ENCODE measurements at regions not wholly inside any gene's neighbourhood (a gene's known extent, or its start where the extent isn't known, plus 50 kb on each side); places are given as distances from the start of the nearest gene placed in this dataset.
"Not testable (repeated sequence)": the region's sequence is repeated elsewhere in the genome, so short reads cannot be mapped to it uniquely, and the experiment has no call there.

- no peak for DNase-seq
Observed at GRCh38 chrX:37904833-37905232, 57.5 kb upstream of the DYNLT3 start.

DNA sequence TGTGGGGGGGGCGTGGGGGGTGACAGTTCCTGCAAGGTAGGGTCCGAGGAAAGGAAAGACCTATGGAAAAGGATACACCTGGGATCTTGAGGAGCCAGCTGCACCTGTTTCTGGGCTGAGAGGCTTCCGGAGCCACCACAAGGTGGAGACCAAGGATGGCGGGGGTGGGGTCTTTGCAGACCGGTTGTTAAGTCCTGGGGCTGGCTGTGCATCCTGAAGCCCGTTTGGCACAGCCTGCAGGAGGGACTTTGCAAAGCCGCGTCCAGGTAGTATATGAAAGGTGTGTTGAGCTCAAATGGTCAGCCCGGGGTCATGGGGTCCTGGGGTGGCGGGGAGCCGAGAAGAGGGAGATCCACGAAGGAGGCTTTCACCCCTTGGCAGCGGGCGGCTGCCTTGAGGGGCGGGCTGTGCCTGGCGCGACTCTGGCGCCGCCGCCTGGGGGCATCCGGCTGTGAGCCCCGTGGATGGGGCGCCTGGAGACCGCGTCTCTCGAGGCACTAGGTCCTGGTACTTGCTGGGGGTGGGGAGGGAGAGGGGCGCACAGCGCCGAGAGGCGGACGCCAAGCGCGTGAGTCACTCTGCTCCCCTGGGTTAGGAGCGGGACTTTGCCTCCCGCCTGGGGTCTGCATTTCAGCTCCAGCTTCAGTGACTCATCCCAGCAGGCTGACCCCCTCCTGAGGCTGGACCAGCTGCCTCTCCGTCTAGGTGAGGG is 58.2 kb upstream of the DYNLT3 start:
- peak; percentile 42 for DNase-seq

DNA sequence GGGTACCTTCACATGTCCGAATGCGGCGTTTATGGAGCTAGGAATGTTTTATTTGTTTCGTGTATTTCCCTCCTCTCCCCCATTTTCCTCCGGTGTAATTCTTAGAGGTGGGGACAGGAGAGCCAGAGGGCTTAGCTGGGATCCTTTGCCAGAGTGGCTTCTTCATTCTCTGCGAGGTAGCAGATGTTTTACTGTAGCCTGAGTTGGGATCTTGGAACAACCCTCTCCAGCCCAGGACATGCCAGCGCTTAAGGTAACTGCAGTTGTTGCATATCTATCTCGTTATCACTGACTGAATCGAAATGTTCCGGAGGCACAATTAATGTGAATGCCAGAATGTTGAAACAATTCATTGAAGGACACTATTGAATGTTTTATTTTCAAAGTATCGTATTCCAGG is 59.0 kb upstream of the DYNLT3 start:
- DNase-seq = no peak

- no peak for DNase-seq
Observed at GRCh38 chrX:37910186-37910585, 62.8 kb upstream of the DYNLT3 start.

DNA sequence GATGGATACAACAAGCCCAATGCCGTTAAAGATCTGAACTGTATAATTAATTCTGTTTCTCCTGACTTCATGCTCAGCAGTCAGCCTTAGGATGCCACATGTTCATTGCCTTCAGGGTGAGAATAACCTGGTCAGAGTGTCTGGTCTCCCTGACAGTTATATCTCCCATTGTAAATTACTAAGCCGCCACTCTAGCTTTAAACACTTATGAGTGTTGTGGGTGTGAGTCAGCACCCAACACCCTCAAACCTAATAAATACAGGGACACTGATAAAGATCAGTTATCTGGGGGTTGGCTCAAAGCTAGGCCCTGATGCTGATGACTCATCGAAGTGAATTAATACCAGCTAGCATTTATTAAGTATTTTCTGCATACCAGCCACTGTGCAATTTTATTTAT is 64.9 kb upstream of the DYNLT3 start:
- no peak for DNase-seq

- no peak for DNase-seq
Observed at GRCh38 chrX:37912777-37913176, 65.4 kb upstream of the DYNLT3 start.

DNA sequence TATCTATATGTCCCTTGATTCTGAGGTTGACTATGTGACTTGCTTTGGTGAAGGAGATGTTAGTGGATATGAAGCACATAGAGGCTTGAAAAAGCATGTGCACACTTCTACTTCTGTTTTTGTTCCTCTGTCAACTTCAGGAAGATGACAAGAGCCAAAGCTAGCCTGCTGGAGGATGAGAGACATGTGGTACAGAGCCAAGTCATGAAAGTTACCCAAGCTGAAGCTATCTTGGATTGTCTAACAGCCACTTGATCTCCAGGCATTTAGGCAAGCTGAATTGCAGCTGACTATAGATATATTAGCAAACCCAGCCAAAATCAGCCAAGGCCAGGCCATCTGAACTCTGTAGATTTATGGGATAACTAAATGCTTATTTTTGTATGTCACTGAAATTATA is 70.8 kb upstream of the DYNLT3 start:
- DNase-seq = no peak

- no peak for DNase-seq
Observed at GRCh38 chrX:37918703-37919102, 71.3 kb upstream of the DYNLT3 start.

DNA sequence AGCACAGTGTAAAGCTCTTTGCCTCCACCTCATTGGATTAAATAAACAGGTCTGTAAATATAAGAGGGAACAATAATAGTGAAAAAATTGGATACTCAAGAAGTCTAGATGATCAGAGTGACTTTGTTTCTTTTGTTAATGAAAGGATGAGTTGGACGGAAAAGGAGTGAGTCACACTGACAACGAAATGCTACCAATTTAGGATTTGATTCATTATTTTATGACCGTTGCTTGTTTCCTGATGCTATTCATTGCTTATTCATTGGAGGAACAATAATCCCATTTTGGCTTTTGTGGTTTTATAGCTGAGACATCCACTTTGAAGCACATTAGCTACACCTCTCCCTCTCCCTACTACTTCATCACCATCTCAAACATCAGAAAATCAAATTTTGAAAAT is 74.4 kb upstream of the DYNLT3 start:
- DNase-seq = no peak

DNA sequence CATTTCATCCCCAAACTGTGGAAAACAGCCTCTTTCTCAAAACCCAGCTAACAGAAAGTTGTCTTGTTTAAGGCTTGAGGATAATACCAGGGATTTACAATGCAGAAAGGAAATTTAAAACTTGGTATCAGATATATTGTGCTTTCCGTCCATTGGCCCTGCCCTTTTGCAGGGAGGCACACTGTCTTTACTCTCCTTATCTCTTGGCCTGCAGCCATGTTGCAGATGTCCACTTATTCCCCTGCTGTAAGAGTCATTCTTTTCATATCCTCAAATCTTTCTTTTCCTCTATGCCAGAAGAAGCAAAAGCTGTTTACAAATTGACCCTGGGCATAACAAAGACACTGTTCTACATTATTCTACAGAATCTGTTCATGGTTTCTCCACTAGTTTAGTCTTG is 75.6 kb upstream of the DYNLT3 start:
- DNase-seq = no peak

GRCh38 chrX:37925761-37926160 is 78.4 kb upstream of the DYNLT3 start:
- DNase-seq = not testable (repeated sequence)

- DNase-seq = peak; percentile 2
Observed at GRCh38 chrX:37926700-37927099, 79.3 kb upstream of the DYNLT3 start.

GRCh38 chrX:37942170-37942569 is 64.2 kb upstream of the SYTL5 start:
- no peak for DNase-seq

DNA sequence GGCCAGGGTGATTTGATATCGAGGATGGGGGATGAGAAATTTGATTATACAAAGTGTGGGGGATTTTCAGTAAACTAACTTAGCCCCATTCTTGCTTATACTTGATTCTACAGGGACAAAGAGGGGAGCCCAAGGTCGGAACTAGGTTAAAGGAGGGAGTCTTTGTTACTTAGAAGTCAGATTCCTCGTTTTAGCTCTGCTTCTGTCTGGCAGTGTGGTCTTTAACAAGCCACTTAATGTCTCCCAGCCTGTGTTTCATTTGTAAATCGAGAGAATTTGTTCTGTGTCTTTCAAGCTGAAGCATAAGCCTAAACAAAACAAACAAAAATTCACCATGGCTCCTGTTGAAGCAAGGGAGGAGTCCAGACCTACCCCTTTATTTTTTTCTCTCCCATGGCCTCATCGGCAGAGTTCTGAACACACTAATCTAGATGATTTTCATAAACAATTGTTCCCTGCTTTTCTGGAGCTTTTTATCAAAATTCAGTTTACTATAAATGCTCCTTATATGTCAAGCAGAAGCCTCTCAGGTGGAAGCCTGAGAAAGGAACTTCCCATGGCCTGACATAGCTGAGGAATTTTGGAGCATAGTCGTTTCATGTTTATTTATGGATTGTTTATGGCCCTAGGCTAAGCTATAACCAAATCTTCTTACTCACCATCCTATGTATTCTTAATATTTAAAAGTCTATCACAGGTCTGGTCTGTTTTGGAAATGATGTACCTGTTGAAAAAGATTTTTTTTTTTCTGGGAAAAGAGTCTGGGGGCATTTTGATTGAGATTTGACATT is 62.6 kb upstream of the SYTL5 start:
- no peak for DNase-seq

DNA sequence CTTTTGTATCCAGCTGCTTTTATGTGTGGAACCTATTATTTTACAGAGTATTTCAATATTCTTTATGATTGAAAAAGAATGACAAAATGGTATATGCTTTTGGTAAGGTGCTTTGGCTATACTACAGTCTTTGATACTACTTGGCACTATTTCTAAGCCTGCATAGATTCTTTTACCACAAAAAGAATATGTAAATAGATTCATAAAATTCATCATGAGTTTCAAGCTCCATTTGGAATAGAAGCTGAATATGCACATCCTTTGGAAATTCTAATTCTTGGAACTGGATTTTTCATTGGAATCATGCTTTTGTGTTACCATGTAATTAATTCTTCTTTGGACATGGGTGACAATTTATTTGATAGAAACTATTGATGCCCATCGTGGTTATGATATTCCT is 60.2 kb upstream of the SYTL5 start:
- DNase-seq = no peak

- no peak for DNase-seq
Observed at GRCh38 chrX:37955273-37955672, 51.1 kb upstream of the SYTL5 start.

GRCh38 chrX:37956223-37956622 is 50.1 kb upstream of the SYTL5 start:
- DNase-seq = no peak
